Hepatic stellate cell (primary cell): ENCODE measurements at regions not wholly inside any gene's neighbourhood (a gene's known extent, or its start where the extent isn't known, plus 50 kb on each side); places are given as distances from the start of the nearest gene placed in this dataset.

Source experiments
- DNase-seq: peaks from one replicate; pipeline ENCODE4 v3.0.0; 2011; ENCODE audit warnings: low spot score

GRCh38 chr12:115639648-115640012 lies 637.9 kb downstream of the MED13L start:
- no peak for DNase-seq

DNA sequence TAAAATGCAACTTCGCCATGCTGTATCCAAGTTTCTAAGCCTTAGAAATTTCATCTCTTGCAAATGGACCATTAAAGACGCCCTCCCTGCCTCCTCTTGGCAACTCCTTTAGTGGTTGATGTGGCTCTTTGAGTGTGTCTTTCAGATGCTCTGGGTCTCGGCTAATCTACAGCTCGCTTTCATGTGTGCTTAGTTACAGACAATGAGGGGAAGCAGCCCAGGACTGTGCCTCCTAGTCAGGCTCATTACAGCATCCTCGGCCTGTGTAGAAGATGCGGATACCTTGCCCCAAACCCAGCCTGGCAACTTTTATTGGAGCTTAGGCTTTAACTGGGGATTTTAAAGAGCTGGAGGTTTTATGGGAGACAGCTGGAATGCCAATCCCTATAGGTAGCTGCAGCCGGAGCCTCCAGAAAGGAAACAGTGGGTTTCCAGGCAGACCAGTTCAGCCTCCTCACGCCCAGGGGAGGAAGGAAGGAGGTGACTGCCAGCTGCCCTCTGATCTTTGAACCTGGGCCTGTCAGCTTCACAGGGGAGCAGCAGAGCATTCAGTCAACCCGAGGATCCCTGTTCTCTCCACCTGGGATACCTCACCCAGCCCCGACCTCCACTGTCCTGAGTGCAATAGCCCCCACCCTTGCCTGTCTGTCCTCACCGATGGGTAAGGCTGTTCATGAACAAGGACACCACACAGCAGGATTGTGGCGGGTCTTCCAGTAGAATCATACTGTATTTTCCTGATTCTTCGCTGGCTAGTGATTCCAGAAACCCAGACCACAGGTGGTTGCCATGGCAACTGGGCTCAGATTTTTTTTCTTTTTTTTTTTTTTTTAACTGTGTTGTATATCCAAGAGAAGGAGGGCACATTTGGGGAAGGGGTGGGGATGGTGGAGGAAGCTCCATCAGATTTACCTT lies 638.5 kb downstream of the MED13L start:
- no peak for DNase-seq

GRCh38 chr12:115636546-115636945 lies 640.9 kb downstream of the MED13L start:
- no peak for DNase-seq

- no peak for DNase-seq
Measured at GRCh38 chr12:115632308-115632707, 645.2 kb downstream of the MED13L start.

- no peak for DNase-seq
Measured at GRCh38 chr12:115630136-115630535, 647.4 kb downstream of the MED13L start.

GRCh38 chr12:115626210-115626609 lies 651.3 kb downstream of the MED13L start:
- DNase-seq = no peak

DNA sequence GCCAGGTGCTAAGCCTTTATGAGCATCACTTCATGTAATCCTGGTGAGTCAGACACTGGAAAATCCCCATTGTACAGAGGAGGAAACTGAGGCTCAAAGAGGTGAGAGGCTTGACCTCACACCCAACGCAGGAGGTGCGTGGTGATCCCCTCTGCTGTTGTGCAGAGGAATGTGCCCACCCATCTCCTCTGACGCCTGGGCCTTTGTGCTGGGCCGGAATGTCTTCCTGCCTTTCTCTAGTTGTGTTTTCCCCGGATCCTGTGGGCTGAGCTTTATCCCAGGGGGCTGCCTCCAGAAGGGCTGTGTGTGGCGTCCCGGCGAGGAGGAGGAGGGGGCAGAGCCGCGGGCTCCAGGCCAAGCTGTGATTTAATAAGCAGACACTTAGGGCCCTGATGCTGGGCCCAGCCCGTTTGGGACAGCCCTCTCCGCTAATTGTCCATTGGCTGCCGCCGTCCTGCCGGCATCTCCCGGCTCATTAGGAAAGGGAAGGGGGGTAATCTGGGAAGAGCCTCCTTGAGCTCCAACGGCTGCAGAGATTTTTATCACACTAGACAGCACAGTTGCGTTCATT lies 653.6 kb downstream of the MED13L start:
- DNase-seq = no peak

GRCh38 chr12:115623275-115623674 lies 654.2 kb downstream of the MED13L start:
- no peak for DNase-seq

- no peak for DNase-seq
Measured at GRCh38 chr12:115620816-115621215, 656.7 kb downstream of the MED13L start.

DNA sequence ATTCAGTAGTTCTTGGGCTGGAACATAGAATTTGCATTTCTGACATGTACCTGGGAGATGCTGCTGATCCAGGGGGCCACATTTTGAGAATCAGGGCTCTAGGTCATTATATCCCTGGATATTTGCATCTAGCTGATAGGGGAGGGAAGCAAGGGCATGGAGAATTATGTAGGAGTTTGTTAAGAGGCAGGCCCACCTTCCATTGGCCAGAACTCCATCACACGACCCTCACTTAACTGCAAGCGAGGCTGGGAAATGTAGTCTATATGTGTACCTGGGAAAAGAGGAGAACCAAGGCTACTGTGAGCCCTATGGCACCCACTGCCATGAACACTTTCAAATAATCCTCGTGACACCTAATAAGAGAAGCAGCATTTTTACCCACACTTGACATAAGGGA lies 657.6 kb downstream of the MED13L start:
- no peak for DNase-seq

DNA sequence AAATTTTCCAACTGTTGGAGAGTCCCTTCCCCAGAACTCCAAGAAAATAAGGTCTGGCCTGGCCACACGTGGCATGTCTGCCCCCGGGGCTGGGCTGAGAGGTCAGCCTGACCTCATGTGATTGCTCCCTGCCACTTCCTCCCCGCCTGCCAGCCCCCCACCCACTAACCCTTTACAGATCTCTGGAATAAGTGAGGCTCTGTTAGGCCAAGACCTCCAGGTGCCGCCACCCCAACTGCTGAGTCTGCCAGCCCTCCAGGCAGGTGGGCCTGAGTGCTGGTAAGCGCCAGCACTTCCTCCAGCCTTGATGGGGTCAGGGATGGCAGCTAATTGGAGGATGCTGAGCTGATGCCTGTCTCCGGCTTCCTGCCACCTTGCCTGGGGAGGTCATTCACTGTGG lies 658.4 kb downstream of the MED13L start:
- DNase-seq = no peak

DNA sequence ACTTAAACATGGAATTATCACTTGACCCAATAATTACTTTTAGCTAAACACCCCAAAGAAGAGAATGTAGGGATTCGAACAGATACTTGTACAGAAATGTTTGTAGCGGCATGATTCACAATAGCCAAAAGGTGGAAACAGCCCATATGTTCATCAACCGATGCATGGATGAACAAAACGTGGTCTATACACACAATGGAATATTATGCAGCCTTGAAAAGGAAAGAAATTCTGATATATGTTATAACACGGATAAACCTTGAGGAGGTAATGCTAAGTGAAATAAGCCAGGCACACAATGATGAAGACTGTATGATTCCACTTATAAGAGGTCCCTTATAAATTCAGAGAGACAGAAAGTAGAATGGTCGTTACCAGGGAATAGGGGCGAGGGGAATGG lies 659.4 kb downstream of the MED13L start:
- no peak for DNase-seq

DNA sequence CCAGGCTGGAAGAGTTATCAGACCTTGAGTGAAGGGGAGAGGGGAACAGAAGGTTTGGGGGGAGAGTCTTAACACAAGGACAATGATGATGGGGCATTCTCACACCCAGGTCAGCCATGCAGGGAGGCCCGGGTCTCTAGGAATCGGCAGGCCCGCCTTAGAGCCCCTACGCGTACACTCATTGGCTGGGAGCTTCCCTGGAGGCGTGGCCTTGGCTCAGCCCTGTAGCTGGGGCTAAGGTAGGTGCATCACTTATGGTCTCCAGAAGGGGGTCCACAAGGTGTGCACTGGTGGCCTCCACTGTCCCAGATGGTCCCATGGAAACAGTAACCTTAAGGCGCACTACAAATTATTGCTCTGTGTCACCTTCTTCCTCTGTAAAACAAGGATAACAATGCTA lies 660.1 kb downstream of the MED13L start:
- DNase-seq = no peak

DNA sequence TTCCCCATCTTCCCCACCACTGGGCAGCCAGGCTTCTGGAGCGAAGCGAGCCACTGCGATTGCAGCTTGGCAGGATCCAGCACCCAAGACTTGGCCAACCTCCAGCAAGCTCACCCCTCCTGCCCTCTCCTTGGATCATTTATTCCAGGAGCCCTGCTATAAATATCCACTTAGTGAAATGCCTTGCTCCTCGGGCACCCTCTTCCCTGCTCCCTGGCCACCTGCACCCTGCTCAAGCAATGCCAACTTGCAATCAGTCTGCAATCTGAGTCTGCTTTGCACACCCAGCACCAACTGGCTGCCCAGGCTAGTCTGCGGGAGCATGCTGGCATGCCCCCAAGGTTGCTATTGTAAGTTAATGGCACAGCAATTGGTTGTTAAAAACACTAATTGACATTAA lies 666.0 kb downstream of the MED13L start:
- DNase-seq = no peak

DNA sequence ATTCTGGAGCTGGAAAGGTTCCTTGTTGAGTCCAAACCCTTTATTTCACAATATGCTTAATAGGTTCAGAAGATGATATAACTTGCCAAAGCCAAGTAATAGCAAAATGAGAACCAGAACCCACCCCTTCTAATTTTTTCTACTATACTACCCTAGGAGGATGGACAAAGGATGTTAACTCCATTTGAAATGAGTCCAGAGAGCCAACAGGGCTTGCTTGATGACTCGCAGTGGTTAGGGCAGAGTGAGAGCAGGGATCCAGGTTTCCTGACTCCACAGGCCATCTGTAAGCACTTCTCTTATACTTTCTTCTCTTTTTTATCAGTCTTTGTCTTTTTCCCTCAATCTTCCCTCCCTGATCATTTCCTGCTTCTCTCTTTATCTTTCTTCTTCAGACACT lies 668.1 kb downstream of the MED13L start:
- no peak for DNase-seq

- no peak for DNase-seq
Measured at GRCh38 chr12:115606040-115606439, 671.5 kb downstream of the MED13L start.

GRCh38 chr12:115598871-115599811 lies 678.4 kb downstream of the MED13L start:
- DNase-seq = no peak

DNA sequence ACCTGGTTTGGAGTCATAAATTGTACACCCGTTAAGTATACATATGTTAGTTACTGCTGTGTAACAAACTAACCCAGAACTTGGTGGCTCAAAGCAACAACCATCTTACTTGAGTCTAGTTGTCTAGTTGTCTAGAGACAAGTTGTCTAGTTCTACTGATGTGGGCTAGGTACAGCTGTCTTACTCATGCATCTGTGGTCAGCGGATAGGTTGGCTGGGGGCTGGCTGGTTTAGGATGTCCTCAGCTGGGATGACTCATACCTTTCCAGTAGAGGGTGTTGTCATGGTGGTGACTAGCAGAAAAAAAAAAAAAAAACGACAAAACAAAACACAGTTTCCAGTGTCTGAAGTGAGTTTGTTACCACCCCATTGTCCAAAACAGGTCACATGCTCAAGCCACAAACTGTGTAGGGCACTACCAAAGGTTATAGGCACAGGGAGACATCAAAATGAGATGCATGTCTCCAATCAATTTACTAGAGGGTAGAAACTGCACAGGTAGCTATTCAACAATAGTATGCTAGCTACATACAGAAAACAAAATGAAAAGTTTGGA lies 680.3 kb downstream of the MED13L start:
- DNase-seq = no peak

DNA sequence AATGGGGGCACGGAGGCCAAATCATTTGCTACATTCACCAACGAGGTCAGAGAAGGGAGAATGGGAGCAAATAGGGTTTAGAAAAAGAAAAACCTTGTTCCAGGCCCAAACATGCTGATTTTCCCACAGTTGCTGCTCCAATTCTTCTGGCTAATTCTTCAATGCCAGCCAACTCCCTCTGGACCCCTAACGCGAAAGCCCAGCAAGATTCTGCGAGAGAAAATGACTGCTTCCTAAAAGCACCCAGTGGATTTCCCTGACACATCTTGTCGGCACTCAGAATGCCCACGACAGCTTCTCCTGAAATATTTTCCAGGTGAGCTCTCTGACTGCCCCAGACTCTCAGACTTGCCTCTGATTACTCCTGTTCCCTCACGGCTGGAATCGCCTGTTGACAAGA lies 689.4 kb downstream of the MED13L start:
- no peak for DNase-seq

GRCh38 chr12:115584156-115584555 lies 693.3 kb downstream of the MED13L start:
- DNase-seq = no peak

GRCh38 chr12:115583591-115583990 lies 693.9 kb downstream of the MED13L start:
- DNase-seq = no peak

DNA sequence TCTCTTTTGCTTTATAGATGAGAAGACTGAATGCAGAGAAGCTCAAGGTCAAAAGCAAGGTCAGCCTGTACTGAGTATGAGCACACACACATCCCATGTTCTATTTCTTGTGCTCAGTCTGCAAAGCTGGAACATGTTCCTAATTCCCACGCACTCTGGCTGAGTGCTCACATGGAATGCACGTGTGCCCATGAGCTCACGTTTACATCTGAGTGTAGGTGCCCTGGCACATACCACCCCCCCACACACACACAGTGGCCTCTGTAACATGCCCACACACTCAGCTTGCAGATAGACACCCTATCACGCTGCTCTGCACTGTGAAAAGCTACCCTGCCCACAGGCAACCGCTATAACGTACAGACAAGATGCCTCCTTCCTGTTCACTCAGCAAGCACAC lies 700.1 kb downstream of the MED13L start:
- DNase-seq = no peak
